ENCODE measurements at regions not wholly inside any gene's neighbourhood (a gene's known extent, or its start where the extent isn't known, plus 50 kb on each side); places are given as distances from the start of the nearest gene placed in this dataset.

DNA sequence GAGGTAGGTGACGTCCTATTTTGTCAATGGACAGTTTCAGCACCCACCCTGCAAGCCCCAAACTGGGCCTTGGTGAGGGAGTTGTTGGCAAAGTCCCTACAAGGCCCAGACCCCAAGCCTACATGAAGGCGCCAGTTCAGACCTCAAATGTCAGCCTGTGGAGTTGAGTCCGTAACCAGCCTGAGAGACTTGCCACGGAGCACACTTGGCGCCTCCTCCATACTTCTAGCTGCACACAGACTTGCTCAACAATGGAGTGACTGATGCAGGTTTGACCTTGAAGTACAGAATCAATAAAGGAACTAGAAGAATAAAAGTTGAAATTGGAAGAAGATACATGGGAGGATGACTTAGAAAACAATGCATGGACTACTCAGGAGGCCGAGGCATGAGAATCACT is 134.3 kb downstream of the PROX1 start:
- peaks cover 9% of the 10 kb centered on the region; the same call in 1 of the 2 replicates for H3K9me3 ChIP-seq (ENCODE audit: insufficient read depth, low read depth)
- TF ChIP-seq, protein P1, sequence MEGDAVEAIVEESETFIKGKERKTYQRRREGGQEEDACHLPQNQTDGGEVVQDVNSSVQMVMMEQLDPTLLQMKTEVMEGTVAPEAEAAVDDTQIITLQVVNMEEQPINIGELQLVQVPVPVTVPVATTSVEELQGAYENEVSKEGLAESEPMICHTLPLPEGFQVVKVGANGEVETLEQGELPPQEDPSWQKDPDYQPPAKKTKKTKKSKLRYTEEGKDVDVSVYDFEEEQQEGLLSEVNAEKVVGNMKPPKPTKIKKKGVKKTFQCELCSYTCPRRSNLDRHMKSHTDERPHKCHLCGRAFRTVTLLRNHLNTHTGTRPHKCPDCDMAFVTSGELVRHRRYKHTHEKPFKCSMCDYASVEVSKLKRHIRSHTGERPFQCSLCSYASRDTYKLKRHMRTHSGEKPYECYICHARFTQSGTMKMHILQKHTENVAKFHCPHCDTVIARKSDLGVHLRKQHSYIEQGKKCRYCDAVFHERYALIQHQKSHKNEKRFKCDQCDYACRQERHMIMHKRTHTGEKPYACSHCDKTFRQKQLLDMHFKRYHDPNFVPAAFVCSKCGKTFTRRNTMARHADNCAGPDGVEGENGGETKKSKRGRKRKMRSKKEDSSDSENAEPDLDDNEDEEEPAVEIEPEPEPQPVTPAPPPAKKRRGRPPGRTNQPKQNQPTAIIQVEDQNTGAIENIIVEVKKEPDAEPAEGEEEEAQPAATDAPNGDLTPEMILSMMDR (conservative IDR thresholded peaks at IDR 0.05): no peak
- TF ChIP-seq EZH2 (IDR thresholded peaks at IDR 0.05; ENCODE audit: low read depth): no peak
- peaks cover 8% of the 10 kb centered on the region; the same call in 1 of the 2 replicates for H3F3A ChIP-seq (ENCODE audit: insufficient read depth, low read depth)
- no peaks in the 10 kb centered on the region for H4K20me1 ChIP-seq (ENCODE audit: insufficient read depth)
- no peak overlapping the region for H3K27ac ChIP-seq
- H3K79me2 ChIP-seq (ENCODE audit: low read depth): no peaks in the 10 kb centered on the region
- no peak overlapping the region for H3K4me2 ChIP-seq
- DNase-seq: no peak
- intact Hi-C loops (cut with micrococcal nuclease; ENCODE audit: unreplicated experiment): loop anchor here (5.0 kb wide), 1 partner anchor 1000 kb away; no protein-coding TSS in a partner anchor
- no TSS peak for BruUV-seq (replicated peaks)
- ChIA-PET POLR2A (ENCODE audit: unreplicated experiment) (no interaction called here), CTCF (interaction anchor here (0.7 kb wide), 1 partner anchor 1165 kb away, joined by 7 read pairs; no protein-coding TSS in a partner anchor)
- no peaks in the 10 kb centered on the region for H3K9me2 ChIP-seq (ENCODE audit: insufficient read depth)
- no peaks in the 10 kb centered on the region for H3K27me3 ChIP-seq (ENCODE audit: insufficient read depth, low read depth)
- no peak overlapping the region for H3K4me3 ChIP-seq
- H3K4me1 ChIP-seq (replicated peaks; ENCODE audit: insufficient read depth): peaks cover 20% of the 10 kb centered on the region
- H2AFZ ChIP-seq: no peak overlapping the region
- no peaks in the 10 kb centered on the region for H3K36me3 ChIP-seq (ENCODE audit: low read depth)

DNA sequence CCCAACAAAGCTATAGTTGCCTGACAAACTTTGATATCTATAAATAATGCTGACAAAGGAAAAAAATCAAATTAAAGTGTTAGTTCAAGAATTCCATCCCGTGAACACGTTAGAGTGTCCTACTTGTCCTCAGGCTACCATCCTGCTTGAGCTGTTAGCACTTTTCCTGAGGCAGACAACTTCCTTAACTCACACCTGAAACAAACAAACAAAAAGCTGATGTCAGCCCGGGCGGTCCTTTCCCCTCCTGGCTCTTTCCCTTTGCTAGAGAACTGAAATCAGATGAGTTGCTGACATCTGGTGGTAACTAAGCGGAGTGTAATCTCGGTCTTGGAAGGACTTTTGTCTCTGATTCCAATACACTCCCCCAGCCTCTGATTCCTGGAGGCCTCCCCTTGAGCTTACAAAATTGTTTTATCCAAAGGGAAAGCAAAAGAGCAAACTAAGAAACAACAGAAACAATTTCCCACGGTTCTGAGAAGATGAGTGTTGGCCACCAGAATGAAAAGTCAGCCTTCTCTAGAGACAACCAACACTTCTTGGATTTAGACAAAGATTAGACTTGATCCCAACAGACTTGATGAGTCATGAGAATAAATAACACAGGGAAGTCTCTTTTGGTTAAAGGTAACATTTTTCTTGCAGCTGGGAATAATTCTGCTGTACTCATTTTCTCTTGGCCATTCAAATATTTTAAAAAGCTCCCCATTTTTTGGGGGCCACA is 135.4 kb downstream of the PROX1 start:
- H3K27ac ChIP-seq: peak overlapping the region; percentile 47
- H3K9me3 ChIP-seq (ENCODE audit: insufficient read depth, low read depth): peaks cover 3% of the 10 kb centered on the region; the same call in 1 of the 2 replicates
- TF ChIP-seq, protein P1 (conservative IDR thresholded peaks at IDR 0.05): peak; percentile 86
- TF ChIP-seq EZH2 (IDR thresholded peaks at IDR 0.05; ENCODE audit: low read depth): no peak
- H3K79me2 ChIP-seq (ENCODE audit: low read depth): no peaks in the 10 kb centered on the region
- H3K27me3 ChIP-seq (ENCODE audit: insufficient read depth, low read depth): no peaks in the 10 kb centered on the region
- H2AFZ ChIP-seq: no peak overlapping the region; the same call in 1 of the 2 replicates
- no TSS peak for BruUV-seq (replicated peaks)
- H4K20me1 ChIP-seq (ENCODE audit: insufficient read depth): no peaks in the 10 kb centered on the region
- peak; percentile 41 to 90 for DNase-seq
- H3K4me3 ChIP-seq: peak overlapping the region; percentile 16; the same call in 1 of the 2 replicates
- H3K4me2 ChIP-seq: peak overlapping the region; percentile 63
- H3F3A ChIP-seq (ENCODE audit: insufficient read depth, low read depth): peaks cover 8% of the 10 kb centered on the region; the same call in 1 of the 2 replicates
- H3K36me3 ChIP-seq (ENCODE audit: low read depth): no peaks in the 10 kb centered on the region
- intact Hi-C loops (cut with micrococcal nuclease; ENCODE audit: unreplicated experiment): loop anchor here (1.0 to 5.0 kb wide), 3 partner anchors 749 to 1001 kb away; no protein-coding TSS in a partner anchor
- no peaks in the 10 kb centered on the region for H3K9me2 ChIP-seq (ENCODE audit: insufficient read depth)
- peaks cover 20% of the 10 kb centered on the region for H3K4me1 ChIP-seq (replicated peaks; ENCODE audit: insufficient read depth)
- ChIA-PET CTCF (interaction anchor here (0.6 to 0.7 kb wide), 4 partner anchors 175 to 1166 kb away, joined by 3 to 11 read pairs (median 6); no protein-coding TSS in a partner anchor), POLR2A (ENCODE audit: unreplicated experiment) (no interaction called here)

DNA sequence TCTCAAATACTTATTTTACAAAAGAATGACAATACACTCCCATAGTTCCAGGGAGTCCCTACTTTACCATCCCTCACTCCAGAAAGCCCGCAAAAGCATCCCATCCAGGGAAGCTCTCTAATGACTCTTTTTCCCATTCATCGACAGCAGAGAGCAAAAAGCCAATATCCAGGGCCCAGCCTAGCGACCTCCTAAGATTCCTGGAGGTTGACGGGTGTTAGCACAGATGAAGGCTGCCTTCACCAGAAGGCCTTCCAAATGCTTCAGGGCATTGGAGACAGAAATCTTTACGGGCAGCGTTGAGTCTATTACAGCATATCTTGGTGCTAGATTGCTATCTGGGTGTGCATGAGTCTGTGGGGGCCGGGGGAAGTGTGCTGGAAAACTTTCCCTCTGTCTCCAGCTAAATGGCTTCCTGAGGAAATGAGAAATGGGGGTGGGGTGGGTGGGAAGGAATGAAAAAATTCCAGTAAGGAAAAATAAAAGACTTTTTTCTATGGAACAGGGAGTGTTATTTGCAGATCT is 136.6 kb downstream of the PROX1 start:
- TF ChIP-seq, protein P1 (conservative IDR thresholded peaks at IDR 0.05): no peak
- no peak for TF ChIP-seq EZH2 (IDR thresholded peaks at IDR 0.05; ENCODE audit: low read depth)
- no peak for DNase-seq
- BruUV-seq (replicated peaks): no TSS peak
- Histone ChIP-seq H3K27me3 (ENCODE audit: insufficient read depth, low read depth) (no peaks in the 10 kb centered on the region), H3K9me3 (ENCODE audit: insufficient read depth, low read depth) (no peaks in the 10 kb centered on the region; the same call in 1 of the 2 replicates), H2AFZ (no peak overlapping the region), H3F3A (ENCODE audit: insufficient read depth, low read depth) (peaks cover 8% of the 10 kb centered on the region; the same call in 1 of the 2 replicates), H3K4me2 (peak overlapping the region; percentile 63; the same call in 1 of the 2 replicates), H3K79me2 (ENCODE audit: low read depth) (no peaks in the 10 kb centered on the region), H3K36me3 (ENCODE audit: low read depth) (no peaks in the 10 kb centered on the region), H3K4me1 (replicated peaks; ENCODE audit: insufficient read depth) (peaks cover 20% of the 10 kb centered on the region), H3K9me2 (ENCODE audit: insufficient read depth) (no peaks in the 10 kb centered on the region), H3K27ac (0 out of 2 replicates have a peak overlapping the region, but pooled peaks have one; percentile 47), H4K20me1 (ENCODE audit: insufficient read depth) (no peaks in the 10 kb centered on the region), H3K4me3 (no peak overlapping the region)
- ChIA-PET CTCF (no interaction called here), POLR2A (ENCODE audit: unreplicated experiment) (no interaction called here)
- intact Hi-C loops (cut with micrococcal nuclease; ENCODE audit: unreplicated experiment): loop anchor here (5.0 kb wide), 1 partner anchor 1002 kb away; no protein-coding TSS in a partner anchor
